Endothelial cell of umbilical vein (primary cell): ENCODE measurements at regions not wholly inside any gene's neighbourhood (a gene's known extent, or its start where the extent isn't known, plus 50 kb on each side); places are given as distances from the start of the nearest gene placed in this dataset.

Source experiments
- BruUV-seq: library from RNA; stranded (reverse); fragments of 400-500 nt; replicated peaks from 2 replicates; lab custom pipeline; 2021; lab: Mats Ljungman, UMichigan
- CTCF ChIA-PET: fragments of 300-600, 350-600 bp; sonication (Branson Sonifier 250); formaldehyde crosslinking; loops from one replicate; lab custom pipeline; 2021; ENCODE audit warnings: antibody characterized with exemption, inconsistent platforms; lab: Charles Lee
- POLR2A ChIA-PET: fragments of 300-600, 350-600 bp; sonication (Branson Sonifier 250); formaldehyde crosslinking; loops from one replicate; lab custom pipeline; 2021; ENCODE audit warnings: antibody characterized with exemption, inconsistent platforms; lab: Charles Lee
- DNase-seq: peaks from one replicate; pipeline ENCODE4 v3.0.0-alpha.2; 2011; ENCODE audit warnings: low read depth, low spot score
- FAIRE-seq: peaks from 2 replicates; lab custom pipeline; 2011; peaks lifted over from hg19 to GRCh38; lab: Jason Lieb, UNC
- H2AFZ ChIP-seq: 2 replicates; pipeline ENCODE4 v1.6.0; 2012; ENCODE audit warnings: low read depth, low read length, control low read depth, inconsistent platforms
- H3K27ac ChIP-seq: 2 replicates; pipeline ENCODE4 v1.5.1; 2011; ENCODE audit warnings: low read depth, mild to moderate bottlenecking, control low read depth, low read length, moderate library complexity; ENCODE audit not compliant: insufficient read depth
- H3K27me3 ChIP-seq, 2 experiments: 2 replicates each; pipeline versions ENCODE4 v1.6.0 to v1.6.1; 2011; ENCODE audit warnings: low read length in 2 of 2, mixed read lengths in 1 of 2; ENCODE audit not compliant: control insufficient read depth in 2 of 2, insufficient read depth in 2 of 2
- H3K36me3 ChIP-seq, 2 experiments: 2 replicates in 1 of 2; 3 replicates in 1 of 2; pipeline ENCODE4 v1.5.1; 2011; ENCODE audit warnings: low read length in 2 of 2, mild to moderate bottlenecking in 1 of 2, moderate library complexity in 1 of 2; ENCODE audit not compliant: control insufficient read depth in 2 of 2, insufficient read depth in 2 of 2; ENCODE audit errors: extremely low read depth in 1 of 2
- H3K4me1 ChIP-seq: 3 replicates; pipeline ENCODE4 v1.5.1; 2011; ENCODE audit warnings: mild to moderate bottlenecking, low read length; ENCODE audit not compliant: control insufficient read depth, insufficient read depth; ENCODE audit errors: extremely low read depth
- H3K4me2 ChIP-seq: 2 replicates; pipeline ENCODE4 v1.6.1; 2011; ENCODE audit warnings: low read length, control low read depth, mixed read lengths; ENCODE audit not compliant: insufficient read depth
- H3K4me3 ChIP-seq, 3 experiments: fragments of 200-600 bp in 1 of 3; sonication (generic), shearing (Covaris generic) in 1 of 3; replicated peaks in 1 of 3; 2 replicates each; pipeline ENCODE4 v1.5.1; 2011 to 2016; ENCODE audit warnings: control low read depth in 3 of 3, low read length in 3 of 3, mild to moderate bottlenecking in 2 of 3, inconsistent platforms in 1 of 3, low read depth in 1 of 3, moderate library complexity in 1 of 3; ENCODE audit not compliant: insufficient read depth in 1 of 3
- H3K79me2 ChIP-seq: 2 replicates; pipeline ENCODE4 v1.6.0; 2012; ENCODE audit warnings: low read length, inconsistent platforms; ENCODE audit not compliant: control insufficient read depth, insufficient read depth
- H3K9ac ChIP-seq: replicated peaks from 2 replicates; pipeline ENCODE3; 2011; ENCODE audit warnings: low read length, control low read depth; ENCODE audit not compliant: insufficient read depth; ENCODE audit errors: extremely low read depth
- H3K9me1 ChIP-seq: replicated peaks from 3 replicates; pipeline ENCODE4 v1.6.0; 2011; ENCODE audit warnings: mild to moderate bottlenecking, low read length; ENCODE audit not compliant: control insufficient read depth, insufficient read depth; ENCODE audit errors: extremely low read depth
- H3K9me3 ChIP-seq: replicated peaks from 2 replicates; pipeline ENCODE4 v1.5.1; 2012; ENCODE audit warnings: low read length, inconsistent platforms; ENCODE audit not compliant: control insufficient read depth, insufficient read depth
- H4K20me1 ChIP-seq: replicated peaks from 2 replicates; pipeline ENCODE3; 2011; ENCODE audit warnings: mild to moderate bottlenecking, low read length; ENCODE audit not compliant: control insufficient read depth, insufficient read depth; ENCODE audit errors: extremely low read depth
- CTCF ChIP-seq, 2 donors: IDR thresholded peaks; 1 replicate in 1 of 2; 2 replicates in 1 of 2; pipeline ENCODE4 v1.5.1; 2011; ENCODE audit warnings: low read length in 2 of 2, mild to moderate bottlenecking in 2 of 2, moderate library complexity in 2 of 2, control low read depth in 1 of 2, inconsistent platforms in 1 of 2, low read depth in 1 of 2; ENCODE audit not compliant: insufficient read depth in 1 of 2; ENCODE audit errors: extremely low read depth in 1 of 2
- EZH2 ChIP-seq: IDR thresholded peaks from 2 replicates; pipeline ENCODE4 v1.6.1; 2012; ENCODE audit warnings: borderline replicate concordance, low read depth, mild to moderate bottlenecking, moderate library complexity, low read length, inconsistent platforms; ENCODE audit not compliant: severe bottlenecking
- FOS ChIP-seq: IDR thresholded peaks from 2 replicates; pipeline ENCODE4 v1.6.1; 2011; ENCODE audit warnings: mild to moderate bottlenecking, low read length, moderate library complexity, borderline replicate concordance; ENCODE audit not compliant: insufficient read depth
- GATA2 ChIP-seq: IDR thresholded peaks from 2 replicates; pipeline ENCODE4 v1.7.0; 2011; ENCODE audit warnings: low read depth, mild to moderate bottlenecking, moderate library complexity, mixed read lengths, low read length; ENCODE audit not compliant: insufficient read length, insufficient read depth
- JUN ChIP-seq: IDR thresholded peaks from 2 replicates; pipeline ENCODE4 v1.6.1; 2011; ENCODE audit warnings: borderline replicate concordance, low read depth; ENCODE audit not compliant: insufficient read length, insufficient read depth
- MAX ChIP-seq: IDR thresholded peaks from 2 replicates; pipeline ENCODE4 v1.6.1; 2011; ENCODE audit not compliant: insufficient read depth, insufficient read length
- MYC ChIP-seq: IDR thresholded peaks from one replicate; pipeline ENCODE4 v1.6.1; 2011; ENCODE audit warnings: mild to moderate bottlenecking, low read depth, low read length
- POLR2A ChIP-seq: IDR thresholded peaks from 2 replicates; pipeline ENCODE4 v1.6.1; 2012; ENCODE audit warnings: low read depth, mild to moderate bottlenecking, control low read depth, low read length
- POLR2AphosphoS5 ChIP-seq: IDR thresholded peaks from 2 replicates; pipeline ENCODE4 v1.6.1; 2012; ENCODE audit warnings: low read depth, mild to moderate bottlenecking, control low read depth, low read length, moderate library complexity; ENCODE audit not compliant: insufficient read depth
- dilution Hi-C: fragments of 300-500 bp; cut with MboI; formaldehyde crosslinking; loops from one replicate; pipeline ENCODE4 v1.15.0; 2019; ENCODE audit warnings: low sequenced_read_pairs; ENCODE audit not compliant: extremely low pct_ligation_motif_present
- intact Hi-C: fragments of 100-400 bp; cut with micrococcal nuclease; formaldehyde crosslinking; loops from one replicate; pipeline ENCODE4 v1.10.0; 2022

GRCh38 chr7:67766906-67767410 is 770.3 kb downstream of the TYW1 start:
- DNase-seq (no peak), FAIRE-seq (no peak)
- ChIA-PET POLR2A (no interaction called here), CTCF (interaction anchor here (0.6 kb wide), 1 partner anchor 9 kb away, joined by 3 read pairs; no protein-coding TSS in a partner anchor)
- H3K27me3 ChIP-seq = no peaks in the 10 kb centered on the region
- H3K36me3 ChIP-seq = no peaks in the 10 kb centered on the region
- no peak for TF ChIP-seq EZH2
- TF ChIP-seq FOS = no peak
- TF ChIP-seq CTCF (IDR thresholded peaks at IDR 0.05; ENCODE audit: extremely low read depth in 1 of 2, insufficient read depth in 1 of 2, low read depth in 1 of 2, low read length in 2 of 2) = no peak
- no peak for TF ChIP-seq JUN
- no peak for TF ChIP-seq POLR2A
- no peak for TF ChIP-seq GATA2
- TF ChIP-seq POLR2AphosphoS5 = no peak
- TF ChIP-seq MYC = no peak
- TF ChIP-seq MAX = no peak
- no peak overlapping the region for H3K4me2 ChIP-seq
- H3K27ac ChIP-seq = no peak overlapping the region
- no peaks in the 10 kb centered on the region for H3K4me1 ChIP-seq
- no TSS peak for BruUV-seq
- no peaks in the 10 kb centered on the region for H4K20me1 ChIP-seq
- no peaks in the 10 kb centered on the region for H3K79me2 ChIP-seq
- intact Hi-C loops = no loop called here
- dilution Hi-C loops = no loop called here
- H2AFZ ChIP-seq = no peak overlapping the region
- no peak overlapping the region for H3K4me3 ChIP-seq
- H3K9ac ChIP-seq = no peak overlapping the region
- peaks cover 7% of the 10 kb centered on the region for H3K9me3 ChIP-seq
- no peaks in the 10 kb centered on the region for H3K9me1 ChIP-seq
